ENCODE measurements at regions not wholly inside any gene's neighbourhood (a gene's known extent, or its start where the extent isn't known, plus 50 kb on each side); places are given as distances from the start of the nearest gene placed in this dataset.

DNA sequence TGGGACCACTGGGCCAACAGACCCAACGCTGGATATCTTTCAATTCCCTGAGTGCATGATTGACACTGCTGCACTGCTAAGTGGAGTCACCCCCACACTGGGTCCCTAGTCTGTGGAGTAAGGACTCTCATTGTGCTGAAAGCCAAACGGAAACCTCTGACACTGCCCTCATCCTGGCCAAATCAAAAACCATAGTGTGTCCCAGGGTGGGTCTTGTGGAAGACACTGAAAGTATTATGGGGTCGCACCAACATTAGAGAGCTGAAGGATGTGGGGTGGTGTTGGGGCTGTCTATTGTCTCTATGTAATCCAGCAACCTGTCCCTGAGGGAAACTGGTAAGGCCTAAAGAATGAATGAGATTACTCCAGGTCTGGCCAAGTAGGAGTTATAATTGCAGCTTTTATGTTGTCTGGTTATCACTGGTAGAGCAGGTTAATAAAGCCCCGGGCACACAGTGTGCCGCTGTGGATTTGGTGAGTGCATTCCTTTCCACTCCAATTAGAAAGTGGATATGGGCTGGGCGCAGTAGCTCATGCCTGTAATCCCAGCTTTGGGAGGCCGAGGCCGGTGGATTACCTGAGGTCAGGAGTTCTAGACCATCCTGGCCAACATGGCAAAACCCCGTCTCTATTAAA lies 57.9 kb downstream of the HLA-A start (continued):
- TF ChIP-seq, protein P1, sequence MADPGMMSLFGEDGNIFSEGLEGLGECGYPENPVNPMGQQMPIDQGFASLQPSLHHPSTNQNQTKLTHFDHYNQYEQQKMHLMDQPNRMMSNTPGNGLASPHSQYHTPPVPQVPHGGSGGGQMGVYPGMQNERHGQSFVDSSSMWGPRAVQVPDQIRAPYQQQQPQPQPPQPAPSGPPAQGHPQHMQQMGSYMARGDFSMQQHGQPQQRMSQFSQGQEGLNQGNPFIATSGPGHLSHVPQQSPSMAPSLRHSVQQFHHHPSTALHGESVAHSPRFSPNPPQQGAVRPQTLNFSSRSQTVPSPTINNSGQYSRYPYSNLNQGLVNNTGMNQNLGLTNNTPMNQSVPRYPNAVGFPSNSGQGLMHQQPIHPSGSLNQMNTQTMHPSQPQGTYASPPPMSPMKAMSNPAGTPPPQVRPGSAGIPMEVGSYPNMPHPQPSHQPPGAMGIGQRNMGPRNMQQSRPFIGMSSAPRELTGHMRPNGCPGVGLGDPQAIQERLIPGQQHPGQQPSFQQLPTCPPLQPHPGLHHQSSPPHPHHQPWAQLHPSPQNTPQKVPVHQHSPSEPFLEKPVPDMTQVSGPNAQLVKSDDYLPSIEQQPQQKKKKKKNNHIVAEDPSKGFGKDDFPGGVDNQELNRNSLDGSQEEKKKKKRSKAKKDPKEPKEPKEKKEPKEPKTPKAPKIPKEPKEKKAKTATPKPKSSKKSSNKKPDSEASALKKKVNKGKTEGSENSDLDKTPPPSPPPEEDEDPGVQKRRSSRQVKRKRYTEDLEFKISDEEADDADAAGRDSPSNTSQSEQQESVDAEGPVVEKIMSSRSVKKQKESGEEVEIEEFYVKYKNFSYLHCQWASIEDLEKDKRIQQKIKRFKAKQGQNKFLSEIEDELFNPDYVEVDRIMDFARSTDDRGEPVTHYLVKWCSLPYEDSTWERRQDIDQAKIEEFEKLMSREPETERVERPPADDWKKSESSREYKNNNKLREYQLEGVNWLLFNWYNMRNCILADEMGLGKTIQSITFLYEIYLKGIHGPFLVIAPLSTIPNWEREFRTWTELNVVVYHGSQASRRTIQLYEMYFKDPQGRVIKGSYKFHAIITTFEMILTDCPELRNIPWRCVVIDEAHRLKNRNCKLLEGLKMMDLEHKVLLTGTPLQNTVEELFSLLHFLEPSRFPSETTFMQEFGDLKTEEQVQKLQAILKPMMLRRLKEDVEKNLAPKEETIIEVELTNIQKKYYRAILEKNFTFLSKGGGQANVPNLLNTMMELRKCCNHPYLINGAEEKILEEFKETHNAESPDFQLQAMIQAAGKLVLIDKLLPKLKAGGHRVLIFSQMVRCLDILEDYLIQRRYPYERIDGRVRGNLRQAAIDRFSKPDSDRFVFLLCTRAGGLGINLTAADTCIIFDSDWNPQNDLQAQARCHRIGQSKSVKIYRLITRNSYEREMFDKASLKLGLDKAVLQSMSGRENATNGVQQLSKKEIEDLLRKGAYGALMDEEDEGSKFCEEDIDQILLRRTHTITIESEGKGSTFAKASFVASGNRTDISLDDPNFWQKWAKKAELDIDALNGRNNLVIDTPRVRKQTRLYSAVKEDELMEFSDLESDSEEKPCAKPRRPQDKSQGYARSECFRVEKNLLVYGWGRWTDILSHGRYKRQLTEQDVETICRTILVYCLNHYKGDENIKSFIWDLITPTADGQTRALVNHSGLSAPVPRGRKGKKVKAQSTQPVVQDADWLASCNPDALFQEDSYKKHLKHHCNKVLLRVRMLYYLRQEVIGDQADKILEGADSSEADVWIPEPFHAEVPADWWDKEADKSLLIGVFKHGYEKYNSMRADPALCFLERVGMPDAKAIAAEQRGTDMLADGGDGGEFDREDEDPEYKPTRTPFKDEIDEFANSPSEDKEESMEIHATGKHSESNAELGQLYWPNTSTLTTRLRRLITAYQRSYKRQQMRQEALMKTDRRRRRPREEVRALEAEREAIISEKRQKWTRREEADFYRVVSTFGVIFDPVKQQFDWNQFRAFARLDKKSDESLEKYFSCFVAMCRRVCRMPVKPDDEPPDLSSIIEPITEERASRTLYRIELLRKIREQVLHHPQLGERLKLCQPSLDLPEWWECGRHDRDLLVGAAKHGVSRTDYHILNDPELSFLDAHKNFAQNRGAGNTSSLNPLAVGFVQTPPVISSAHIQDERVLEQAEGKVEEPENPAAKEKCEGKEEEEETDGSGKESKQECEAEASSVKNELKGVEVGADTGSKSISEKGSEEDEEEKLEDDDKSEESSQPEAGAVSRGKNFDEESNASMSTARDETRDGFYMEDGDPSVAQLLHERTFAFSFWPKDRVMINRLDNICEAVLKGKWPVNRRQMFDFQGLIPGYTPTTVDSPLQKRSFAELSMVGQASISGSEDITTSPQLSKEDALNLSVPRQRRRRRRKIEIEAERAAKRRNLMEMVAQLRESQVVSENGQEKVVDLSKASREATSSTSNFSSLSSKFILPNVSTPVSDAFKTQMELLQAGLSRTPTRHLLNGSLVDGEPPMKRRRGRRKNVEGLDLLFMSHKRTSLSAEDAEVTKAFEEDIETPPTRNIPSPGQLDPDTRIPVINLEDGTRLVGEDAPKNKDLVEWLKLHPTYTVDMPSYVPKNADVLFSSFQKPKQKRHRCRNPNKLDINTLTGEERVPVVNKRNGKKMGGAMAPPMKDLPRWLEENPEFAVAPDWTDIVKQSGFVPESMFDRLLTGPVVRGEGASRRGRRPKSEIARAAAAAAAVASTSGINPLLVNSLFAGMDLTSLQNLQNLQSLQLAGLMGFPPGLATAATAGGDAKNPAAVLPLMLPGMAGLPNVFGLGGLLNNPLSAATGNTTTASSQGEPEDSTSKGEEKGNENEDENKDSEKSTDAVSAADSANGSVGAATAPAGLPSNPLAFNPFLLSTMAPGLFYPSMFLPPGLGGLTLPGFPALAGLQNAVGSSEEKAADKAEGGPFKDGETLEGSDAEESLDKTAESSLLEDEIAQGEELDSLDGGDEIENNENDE (IDR thresholded peaks at IDR 0.05; ENCODE audit: insufficient replicate concordance, low read length): no peak
- TF ChIP-seq TBP (IDR thresholded peaks at IDR 0.05; ENCODE audit: low read depth, low read length) (no peak), USF2 (IDR thresholded peaks at IDR 0.05; ENCODE audit: low read length) (no peak), RBBP5 (IDR thresholded peaks at IDR 0.05; ENCODE audit: borderline replicate concordance, low read depth, low read length) (no peak), EGR1 (IDR thresholded peaks at IDR 0.05; ENCODE audit: borderline replicate concordance, low read depth, low read length) (no peak), SP1 (IDR thresholded peaks at IDR 0.05; ENCODE audit: low read depth, low read length) (no peak), KDM4A (IDR thresholded peaks at IDR 0.05; ENCODE audit: low read depth, low read length, severe bottlenecking) (no peak), CBX8 (IDR thresholded peaks at IDR 0.05; ENCODE audit: borderline replicate concordance, low read depth, low read length) (no peak), EZH2 (IDR thresholded peaks at IDR 0.05; ENCODE audit: low read depth, low read length, severe bottlenecking) (no peak)

Measured in H1 (cell line).